Prostate gland (tissue), 2 donors: ENCODE measurements at regions not wholly inside any gene's neighbourhood (a gene's known extent, or its start where the extent isn't known, plus 50 kb on each side); places are given as distances from the start of the nearest gene placed in this dataset.

Experiments
- DNase-seq: peaks from one replicate; pipeline ENCODE4 v3.0.0-alpha.2; 2019; ENCODE audit warnings: low spot score
- H3K27ac ChIP-seq, 2 donors: fragments of 200-600 bp; sonication (generic); 2 replicates each; pipeline ENCODE4 v1.5.1; 2017 to 2019
- H3K27me3 ChIP-seq: fragments of 200-600 bp; sonication (generic); replicated peaks from 2 replicates; pipeline ENCODE4 v1.5.1; 2019; ENCODE audit not compliant: insufficient read depth
- H3K36me3 ChIP-seq, 2 donors: fragments of 200-600 bp; sonication (generic); 1 replicate in 1 of 2; 2 replicates in 1 of 2; pipeline versions ENCODE4 v1.5.1 to v1.8.1; 2017 to 2019
- H3K4me1 ChIP-seq: fragments of 200-600 bp; sonication (generic); replicated peaks from 2 replicates; pipeline ENCODE4 v1.5.1; 2019
- H3K4me3 ChIP-seq, 2 donors: fragments of 200-600 bp; sonication (generic); 2 replicates each; pipeline ENCODE4 v1.5.1; 2017 to 2019
- H3K9me3 ChIP-seq: fragments of 200-600 bp; sonication (generic); 2 replicates; pipeline ENCODE4 v1.5.1; 2017
- POLR2A ChIP-seq: fragments of 450-650 bp; IDR thresholded peaks from one replicate; pipeline ENCODE4 v1.6.1; 2016; ENCODE audit warnings: antibody characterized with exemption, mild to moderate bottlenecking
- POLR2AphosphoS5 ChIP-seq: sonication (generic); formaldehyde crosslinking; IDR thresholded peaks from one replicate; pipeline ENCODE4 v1.6.1; 2017; ENCODE audit warnings: antibody characterized with exemption
- WGBS: methylation state at CpG from one replicate; pipeline ENCODE4 v1.1.5; 2018; 5-methylcytosine and 5-hydroxymethylcytosine counted together
- intact Hi-C: fragments of 100-400 bp; cut with DNase I; formaldehyde crosslinking; loops from one replicate; pipeline ENCODE4 v1.14.2; 2022
- TF ChIP-seq, protein P1 (sequence below), 4 experiments: fragments of 200-600 bp in 2 of 4; fragments of 450-650 bp in 2 of 4; sonication (generic) in 2 of 4; IDR thresholded peaks; 1 replicate in 3 of 4; 2 replicates in 1 of 4; pipeline ENCODE4 v1.5.1; 2016 to 2019; ENCODE audit warnings: antibody characterized with exemption in 4 of 4, mild to moderate bottlenecking in 2 of 4, moderate library complexity in 2 of 4

DNA sequence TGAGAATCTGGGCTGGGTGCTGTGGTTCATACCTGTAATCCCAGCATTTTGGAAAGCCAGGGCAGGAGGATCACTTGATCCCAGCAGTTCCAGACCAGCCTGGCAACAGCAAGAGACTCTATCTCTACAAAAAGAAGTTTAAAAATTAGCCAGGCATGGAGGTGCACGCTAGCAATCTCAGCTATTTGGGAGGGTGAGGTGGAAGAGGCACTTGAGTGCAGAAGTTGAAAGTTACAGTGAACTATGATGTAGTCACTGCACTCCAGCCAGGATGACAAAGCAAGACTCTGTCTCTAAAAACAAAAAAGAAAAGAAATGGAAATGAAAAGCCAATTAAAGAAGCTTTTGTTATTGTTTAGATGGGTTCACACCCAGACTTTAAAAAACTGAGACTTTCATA is 131.6 kb upstream of the RASA1 start:
- no peak for DNase-seq
- intact Hi-C loops, result no loop called here
- TF ChIP-seq, protein P1, sequence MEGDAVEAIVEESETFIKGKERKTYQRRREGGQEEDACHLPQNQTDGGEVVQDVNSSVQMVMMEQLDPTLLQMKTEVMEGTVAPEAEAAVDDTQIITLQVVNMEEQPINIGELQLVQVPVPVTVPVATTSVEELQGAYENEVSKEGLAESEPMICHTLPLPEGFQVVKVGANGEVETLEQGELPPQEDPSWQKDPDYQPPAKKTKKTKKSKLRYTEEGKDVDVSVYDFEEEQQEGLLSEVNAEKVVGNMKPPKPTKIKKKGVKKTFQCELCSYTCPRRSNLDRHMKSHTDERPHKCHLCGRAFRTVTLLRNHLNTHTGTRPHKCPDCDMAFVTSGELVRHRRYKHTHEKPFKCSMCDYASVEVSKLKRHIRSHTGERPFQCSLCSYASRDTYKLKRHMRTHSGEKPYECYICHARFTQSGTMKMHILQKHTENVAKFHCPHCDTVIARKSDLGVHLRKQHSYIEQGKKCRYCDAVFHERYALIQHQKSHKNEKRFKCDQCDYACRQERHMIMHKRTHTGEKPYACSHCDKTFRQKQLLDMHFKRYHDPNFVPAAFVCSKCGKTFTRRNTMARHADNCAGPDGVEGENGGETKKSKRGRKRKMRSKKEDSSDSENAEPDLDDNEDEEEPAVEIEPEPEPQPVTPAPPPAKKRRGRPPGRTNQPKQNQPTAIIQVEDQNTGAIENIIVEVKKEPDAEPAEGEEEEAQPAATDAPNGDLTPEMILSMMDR (IDR thresholded peaks at IDR 0.05), result no peak
- TF ChIP-seq POLR2A, result no peak
- no peak for TF ChIP-seq POLR2AphosphoS5
- WGBS, result 38% methylated on average over 1 of the region's 1 CpG
- Histone ChIP-seq H3K4me1 (no peaks in the 10 kb centered on the region), H3K4me3 (no peak overlapping the region), H3K27me3 (no peaks in the 10 kb centered on the region), H3K36me3 (no peaks in the 10 kb centered on the region), H3K27ac (no peak overlapping the region), H3K9me3 (no peaks in the 10 kb centered on the region)

DNA sequence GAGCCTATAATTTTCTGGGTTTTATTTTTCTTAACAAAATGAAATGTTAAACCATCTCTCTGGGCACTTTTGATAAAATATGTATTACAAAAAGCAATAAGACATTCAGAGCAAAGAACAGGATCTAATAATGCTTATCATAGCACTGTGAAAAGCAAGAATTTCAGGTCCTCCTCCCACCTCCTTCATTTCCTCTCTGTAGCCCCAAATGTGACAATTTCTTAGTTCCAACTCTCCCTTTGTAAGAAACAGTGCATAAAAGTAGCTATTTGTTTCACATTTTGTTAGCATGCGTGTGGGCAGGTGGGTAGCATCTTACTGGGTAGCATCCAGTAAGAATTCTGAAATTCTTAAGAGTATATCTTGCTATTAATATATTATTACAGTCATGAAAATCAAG is 130.9 kb upstream of the RASA1 start:
- Histone ChIP-seq H3K9me3 (no peaks in the 10 kb centered on the region), H3K27me3 (no peaks in the 10 kb centered on the region), H3K4me1 (no peaks in the 10 kb centered on the region), H3K27ac (no peak overlapping the region), H3K36me3 (no peaks in the 10 kb centered on the region), H3K4me3 (no peak overlapping the region)
- intact Hi-C loops, result no loop called here
- no peak for DNase-seq
- TF ChIP-seq POLR2AphosphoS5, result no peak
- TF ChIP-seq, protein P1 (IDR thresholded peaks at IDR 0.05), result no peak
- no peak for TF ChIP-seq POLR2A
- WGBS, result 97% methylated on average over 1 of the region's 1 CpG

DNA sequence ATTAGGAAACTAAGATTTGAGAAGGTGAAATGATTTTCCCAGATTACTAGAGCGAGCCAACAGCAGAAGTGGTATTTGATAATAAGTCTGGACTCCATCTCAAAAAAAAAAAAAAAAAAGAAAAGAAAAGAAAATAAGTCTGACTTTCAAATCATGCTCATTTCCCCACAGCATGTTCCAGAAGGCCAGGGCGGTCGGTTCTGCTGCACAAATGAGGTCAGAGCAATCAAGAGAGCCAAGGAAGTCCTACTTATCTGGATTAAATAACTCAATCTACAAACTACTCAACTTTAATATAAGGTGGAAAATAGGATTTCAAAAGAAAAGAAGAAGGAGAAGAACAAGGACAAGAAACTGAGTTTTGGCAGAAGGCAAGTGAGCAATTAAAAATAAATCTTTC is 130.4 kb upstream of the RASA1 start:
- no peak for DNase-seq
- Histone ChIP-seq H3K9me3 (no peaks in the 10 kb centered on the region), H3K27ac (no peak overlapping the region), H3K36me3 (no peaks in the 10 kb centered on the region), H3K4me3 (no peak overlapping the region), H3K4me1 (no peaks in the 10 kb centered on the region), H3K27me3 (no peaks in the 10 kb centered on the region)
- WGBS, result 69% methylated on average over 3 of the region's 3 CpGs
- intact Hi-C loops, result no loop called here
- TF ChIP-seq POLR2AphosphoS5 (no peak), POLR2A (no peak)
- TF ChIP-seq, protein P1 (IDR thresholded peaks at IDR 0.05), result no peak

DNA sequence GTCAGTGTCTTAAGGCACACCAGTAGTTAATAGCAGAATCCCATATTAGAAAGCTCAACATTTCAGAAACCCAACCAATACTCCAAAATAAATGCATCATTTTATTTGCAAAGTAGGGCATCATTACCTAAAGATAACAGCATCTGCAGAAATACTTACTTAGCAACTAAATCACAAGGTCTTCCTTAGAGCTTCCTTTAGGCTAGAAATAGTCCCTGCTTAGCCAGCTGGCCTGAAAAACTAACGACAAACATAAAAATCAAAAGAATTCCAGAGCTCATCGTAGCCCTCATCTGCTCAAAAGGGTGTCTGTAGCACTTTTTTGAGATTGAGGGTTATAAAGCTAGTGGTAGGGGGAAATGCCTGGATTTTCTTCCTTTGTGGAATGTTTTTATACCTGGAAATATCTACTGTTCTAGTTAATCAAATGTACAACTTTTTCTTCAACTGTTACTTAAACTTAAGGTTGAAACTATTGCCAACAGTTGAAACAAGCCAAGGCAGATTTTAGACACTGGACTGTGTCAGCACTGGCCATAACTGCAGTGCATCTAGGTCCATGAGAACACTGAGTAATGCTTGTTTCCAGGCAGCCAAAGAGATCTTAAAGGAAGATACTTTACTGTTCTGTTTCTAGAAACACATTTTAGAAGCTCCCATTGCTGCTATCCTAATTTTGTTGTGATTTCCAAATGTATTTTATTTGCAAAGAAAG is 129.4 kb upstream of the RASA1 start:
- H3K4me3 ChIP-seq, result no peak overlapping the region
- TF ChIP-seq, protein P1 (IDR thresholded peaks at IDR 0.05), result no peak
- no peak for TF ChIP-seq POLR2AphosphoS5
- TF ChIP-seq POLR2A, result no peak
- no peaks in the 10 kb centered on the region for H3K36me3 ChIP-seq
- no peaks in the 10 kb centered on the region for H3K4me1 ChIP-seq
- no peaks in the 10 kb centered on the region for H3K9me3 ChIP-seq
- intact Hi-C loops, result no loop called here
- no peak overlapping the region for H3K27ac ChIP-seq
- DNase-seq, result no peak
- no peaks in the 10 kb centered on the region for H3K27me3 ChIP-seq
- 8% methylated on average over 2 of the region's 2 CpGs for WGBS

DNA sequence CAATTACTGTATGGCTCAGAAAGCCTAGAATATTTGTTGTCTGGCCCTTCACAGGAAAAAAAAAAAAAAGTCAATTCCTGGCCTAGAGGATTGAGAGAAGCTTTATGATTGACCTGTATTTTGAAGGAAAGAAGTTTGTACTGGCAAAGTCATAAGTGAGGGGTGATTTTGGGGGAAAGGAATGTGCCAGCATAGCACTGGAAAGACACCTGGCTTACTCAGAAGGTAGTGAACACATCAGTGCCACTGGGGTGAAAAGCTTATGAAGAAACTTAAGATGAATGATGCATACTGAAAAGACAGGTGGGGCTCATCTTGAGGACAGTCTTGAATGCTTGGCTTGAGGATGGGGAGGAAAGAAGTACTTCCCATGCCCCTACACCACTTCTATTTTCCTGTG is 127.9 kb upstream of the RASA1 start:
- Histone ChIP-seq H3K27ac (no peak overlapping the region), H3K27me3 (no peaks in the 10 kb centered on the region), H3K36me3 (no peaks in the 10 kb centered on the region), H3K9me3 (no peaks in the 10 kb centered on the region), H3K4me3 (no peak overlapping the region), H3K4me1 (no peaks in the 10 kb centered on the region)
- TF ChIP-seq POLR2AphosphoS5 (no peak), POLR2A (no peak)
- TF ChIP-seq, protein P1 (IDR thresholded peaks at IDR 0.05), result no peak
- intact Hi-C loops, result no loop called here
- no peak for DNase-seq
